ENCODE measurements at regions not wholly inside any gene's neighbourhood (a gene's known extent, or its start where the extent isn't known, plus 50 kb on each side); places are given as distances from the start of the nearest gene placed in this dataset.

DNA sequence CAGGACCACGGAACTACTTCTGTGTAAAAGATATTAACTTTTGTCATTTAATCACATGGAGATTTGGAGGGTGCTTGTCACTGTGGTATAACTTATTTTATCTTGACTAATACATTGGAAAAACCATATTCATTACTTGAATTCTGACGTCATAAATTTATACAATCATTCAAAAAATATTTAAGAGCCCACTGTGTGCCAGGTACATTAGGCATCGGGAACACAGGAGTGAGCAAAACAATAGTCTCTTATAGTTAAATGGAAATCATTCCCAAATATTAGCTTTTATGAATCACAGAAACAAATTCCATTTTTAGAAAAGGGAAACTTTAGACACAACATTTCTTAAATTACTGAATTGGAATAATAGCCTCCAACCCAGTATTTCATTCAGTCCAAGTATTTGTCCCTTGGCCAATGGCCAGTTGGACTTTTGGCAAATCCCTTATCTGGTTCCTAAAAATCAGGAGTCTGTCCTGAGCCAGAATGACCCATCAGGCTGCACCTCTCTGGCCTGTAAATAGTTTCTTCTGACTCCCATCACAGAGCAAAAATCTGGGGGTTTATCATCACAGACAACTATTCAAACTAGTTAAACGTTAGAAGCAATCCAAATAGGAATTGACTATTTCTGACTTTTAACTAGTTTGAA, 104.3 kb upstream of the FSTL4 start:
- TF ChIP-seq, protein P1, sequence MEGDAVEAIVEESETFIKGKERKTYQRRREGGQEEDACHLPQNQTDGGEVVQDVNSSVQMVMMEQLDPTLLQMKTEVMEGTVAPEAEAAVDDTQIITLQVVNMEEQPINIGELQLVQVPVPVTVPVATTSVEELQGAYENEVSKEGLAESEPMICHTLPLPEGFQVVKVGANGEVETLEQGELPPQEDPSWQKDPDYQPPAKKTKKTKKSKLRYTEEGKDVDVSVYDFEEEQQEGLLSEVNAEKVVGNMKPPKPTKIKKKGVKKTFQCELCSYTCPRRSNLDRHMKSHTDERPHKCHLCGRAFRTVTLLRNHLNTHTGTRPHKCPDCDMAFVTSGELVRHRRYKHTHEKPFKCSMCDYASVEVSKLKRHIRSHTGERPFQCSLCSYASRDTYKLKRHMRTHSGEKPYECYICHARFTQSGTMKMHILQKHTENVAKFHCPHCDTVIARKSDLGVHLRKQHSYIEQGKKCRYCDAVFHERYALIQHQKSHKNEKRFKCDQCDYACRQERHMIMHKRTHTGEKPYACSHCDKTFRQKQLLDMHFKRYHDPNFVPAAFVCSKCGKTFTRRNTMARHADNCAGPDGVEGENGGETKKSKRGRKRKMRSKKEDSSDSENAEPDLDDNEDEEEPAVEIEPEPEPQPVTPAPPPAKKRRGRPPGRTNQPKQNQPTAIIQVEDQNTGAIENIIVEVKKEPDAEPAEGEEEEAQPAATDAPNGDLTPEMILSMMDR (IDR thresholded peaks at IDR 0.05; ENCODE audit: insufficient read depth, low read depth, low read length) = no peak
- no peak overlapping the region for H3K4me3 ChIP-seq (ENCODE audit: low read depth, low read length)
- DNase-seq (ENCODE audit: low read depth) = no peak

DNA sequence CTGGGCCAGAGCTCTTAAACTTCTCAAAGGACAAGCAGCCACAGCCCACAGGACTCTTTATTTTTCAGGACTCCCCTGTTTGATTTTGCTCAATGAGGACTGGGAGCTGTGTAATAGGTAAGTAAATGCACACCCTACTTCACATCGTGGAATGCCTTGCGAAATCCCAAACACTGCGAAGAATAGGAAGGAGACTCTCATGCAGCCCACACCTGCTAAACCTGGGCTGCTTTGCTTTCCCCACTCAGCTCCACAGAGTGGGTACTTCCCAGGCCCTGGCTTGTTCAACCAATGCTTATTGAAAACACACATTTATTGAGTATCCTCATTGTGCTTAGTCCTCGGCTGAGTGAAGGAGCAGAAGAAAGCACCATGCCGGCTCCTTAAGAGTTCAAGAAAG, 103.3 kb upstream of the FSTL4 start:
- TF ChIP-seq, protein P1 (IDR thresholded peaks at IDR 0.05; ENCODE audit: insufficient read depth, low read depth, low read length) = no peak
- no peak for DNase-seq (ENCODE audit: low read depth)
- no peak overlapping the region for H3K4me3 ChIP-seq (ENCODE audit: low read depth, low read length)

DNA sequence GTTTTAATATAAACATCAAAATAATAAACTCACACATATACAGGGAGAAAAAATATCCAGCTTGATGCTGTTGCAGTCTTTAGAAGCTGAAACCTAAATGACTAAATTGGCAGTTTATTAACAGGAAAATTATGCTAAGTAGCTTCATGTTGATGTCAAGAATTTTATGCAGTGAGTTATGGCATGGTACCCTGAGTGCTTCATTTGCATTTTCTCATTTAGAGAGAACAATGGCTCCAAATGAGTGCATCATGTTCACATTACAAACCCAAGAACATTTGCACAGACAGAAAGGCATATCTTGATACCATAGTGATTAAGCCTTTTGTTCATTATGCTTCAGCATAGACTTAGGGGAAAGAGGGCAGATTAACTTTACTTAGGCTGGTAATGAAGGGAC, 102.9 kb upstream of the FSTL4 start:
- TF ChIP-seq, protein P1 (IDR thresholded peaks at IDR 0.05; ENCODE audit: insufficient read depth, low read depth, low read length) = no peak
- DNase-seq (ENCODE audit: low read depth) = no peak

DNA sequence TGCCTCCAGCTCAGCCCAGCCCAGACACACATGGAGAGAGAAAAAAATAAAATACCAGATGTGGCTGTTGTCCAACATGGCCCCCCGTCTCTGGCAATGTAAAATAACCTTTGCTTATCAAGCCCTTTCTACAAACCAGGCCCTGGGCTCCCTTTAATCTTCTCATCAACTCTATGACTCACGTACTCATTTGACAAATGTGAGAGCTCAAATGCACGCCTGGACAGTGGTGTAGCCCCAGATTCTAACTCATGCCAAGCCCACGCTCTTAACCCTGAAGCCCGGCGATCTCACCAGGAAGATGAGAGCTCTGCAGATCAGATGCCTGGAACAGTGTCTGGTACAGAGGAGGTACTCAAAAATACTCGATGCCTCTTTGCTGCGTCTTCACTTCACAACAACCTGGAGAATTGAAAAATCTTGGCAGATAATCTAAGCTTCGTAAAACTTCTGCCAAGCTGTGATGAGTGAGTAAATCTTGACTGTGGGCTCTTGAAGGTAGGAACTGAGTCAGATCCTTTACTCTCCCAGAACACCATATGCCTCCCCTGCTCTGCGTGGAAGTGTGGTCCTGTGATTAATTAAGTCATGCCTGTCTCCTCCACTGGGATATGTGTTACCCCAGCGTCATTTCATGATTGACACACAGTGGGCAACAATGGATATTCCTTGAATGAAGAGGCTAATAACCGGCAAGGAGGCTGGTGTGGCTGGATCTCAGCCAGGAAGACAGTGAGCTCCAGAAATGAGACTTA, 102.0 kb upstream of the FSTL4 start:
- no peak for DNase-seq (ENCODE audit: low read depth)
- no peak overlapping the region for H3K4me3 ChIP-seq (ENCODE audit: low read depth, low read length)
- TF ChIP-seq, protein P1 (IDR thresholded peaks at IDR 0.05; ENCODE audit: insufficient read depth, low read depth, low read length) = no peak

More for the DNA sequence above, 102.9 kb upstream of the FSTL4 start:
- no peak overlapping the region for H3K4me3 ChIP-seq (ENCODE audit: low read depth, low read length)

DNA sequence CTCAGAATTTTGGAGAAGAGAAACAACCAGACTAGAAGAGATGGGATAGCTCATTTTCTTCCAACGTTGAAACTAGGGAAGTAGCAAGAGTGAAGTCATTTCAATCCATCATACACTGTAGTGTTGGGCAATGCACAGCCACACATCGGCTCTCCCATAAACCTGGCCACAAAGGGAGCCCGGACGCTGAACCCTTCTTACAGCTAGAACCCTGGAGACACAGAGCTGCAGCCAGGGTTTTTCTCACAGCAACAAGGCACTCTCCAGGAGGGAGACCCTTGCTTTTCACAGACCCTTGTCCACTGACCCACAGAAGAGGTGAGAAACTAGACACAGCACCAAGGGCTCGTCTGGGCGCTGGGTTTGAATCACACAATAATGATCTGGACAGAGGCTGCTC, 101.4 kb upstream of the FSTL4 start:
- no peak for DNase-seq (ENCODE audit: low read depth)
- TF ChIP-seq, protein P1 (IDR thresholded peaks at IDR 0.05; ENCODE audit: insufficient read depth, low read depth, low read length) = no peak
- H3K4me3 ChIP-seq (ENCODE audit: low read depth, low read length) = no peak overlapping the region

DNA sequence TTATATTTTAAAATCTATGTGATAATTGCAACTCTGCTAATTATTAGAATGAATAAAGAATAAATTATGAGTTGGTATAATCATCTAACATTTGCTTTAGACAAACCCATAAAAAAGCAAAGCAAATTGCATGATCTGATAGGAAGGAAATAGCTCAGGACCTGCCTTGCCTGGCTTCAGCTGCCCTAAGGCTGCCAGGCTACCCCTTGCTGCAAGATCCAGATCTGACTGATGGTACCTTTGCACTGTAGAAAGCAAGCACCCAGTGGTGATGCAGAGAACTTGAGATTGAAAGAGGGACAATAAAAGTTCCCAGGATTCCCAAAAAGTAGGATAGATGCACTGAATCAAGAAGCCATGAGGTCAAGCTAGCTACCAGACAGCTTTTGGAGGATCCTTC, 100.9 kb upstream of the FSTL4 start:
- TF ChIP-seq, protein P1 (IDR thresholded peaks at IDR 0.05; ENCODE audit: insufficient read depth, low read depth, low read length) = no peak
- DNase-seq (ENCODE audit: low read depth) = no peak

More for the DNA sequence above, 100.9 kb upstream of the FSTL4 start:
- H3K4me3 ChIP-seq (ENCODE audit: low read depth, low read length) = no peak overlapping the region

Data from fibroblast of villous mesenchyme (primary cell).